Endothelial cell of umbilical vein (primary cell): ENCODE measurements at regions not wholly inside any gene's neighbourhood (a gene's known extent, or its start where the extent isn't known, plus 50 kb on each side); places are given as distances from the start of the nearest gene placed in this dataset.

Experiments used
- BruUV-seq: library from RNA; stranded (reverse); fragments of 400-500 nt; replicated peaks from 2 replicates; lab custom pipeline; 2021; lab: Mats Ljungman, UMichigan
- CTCF ChIA-PET: fragments of 300-600, 350-600 bp; sonication (Branson Sonifier 250); formaldehyde crosslinking; loops from one replicate; lab custom pipeline; 2021; ENCODE audit warnings: antibody characterized with exemption, inconsistent platforms; lab: Charles Lee
- POLR2A ChIA-PET: fragments of 300-600, 350-600 bp; sonication (Branson Sonifier 250); formaldehyde crosslinking; loops from one replicate; lab custom pipeline; 2021; ENCODE audit warnings: antibody characterized with exemption, inconsistent platforms; lab: Charles Lee
- DNase-seq: peaks from one replicate; pipeline ENCODE4 v3.0.0-alpha.2; 2011; ENCODE audit warnings: low read depth, low spot score
- FAIRE-seq: peaks from 2 replicates; lab custom pipeline; 2011; peaks lifted over from hg19 to GRCh38; lab: Jason Lieb, UNC
- H2AFZ ChIP-seq: 2 replicates; pipeline ENCODE4 v1.6.0; 2012; ENCODE audit warnings: low read depth, low read length, control low read depth, inconsistent platforms
- H3K27ac ChIP-seq: 2 replicates; pipeline ENCODE4 v1.5.1; 2011; ENCODE audit warnings: low read depth, mild to moderate bottlenecking, control low read depth, low read length, moderate library complexity; ENCODE audit not compliant: insufficient read depth
- H3K27me3 ChIP-seq, 2 experiments: 2 replicates each; pipeline versions ENCODE4 v1.6.0 to v1.6.1; 2011; ENCODE audit warnings: low read length in 2 of 2, mixed read lengths in 1 of 2; ENCODE audit not compliant: control insufficient read depth in 2 of 2, insufficient read depth in 2 of 2
- H3K36me3 ChIP-seq, 2 experiments: 2 replicates in 1 of 2; 3 replicates in 1 of 2; pipeline ENCODE4 v1.5.1; 2011; ENCODE audit warnings: low read length in 2 of 2, mild to moderate bottlenecking in 1 of 2, moderate library complexity in 1 of 2; ENCODE audit not compliant: control insufficient read depth in 2 of 2, insufficient read depth in 2 of 2; ENCODE audit errors: extremely low read depth in 1 of 2
- H3K4me1 ChIP-seq: 3 replicates; pipeline ENCODE4 v1.5.1; 2011; ENCODE audit warnings: mild to moderate bottlenecking, low read length; ENCODE audit not compliant: control insufficient read depth, insufficient read depth; ENCODE audit errors: extremely low read depth
- H3K4me2 ChIP-seq: 2 replicates; pipeline ENCODE4 v1.6.1; 2011; ENCODE audit warnings: low read length, control low read depth, mixed read lengths; ENCODE audit not compliant: insufficient read depth
- H3K4me3 ChIP-seq, 3 experiments: fragments of 200-600 bp in 1 of 3; sonication (generic), shearing (Covaris generic) in 1 of 3; replicated peaks in 1 of 3; 2 replicates each; pipeline ENCODE4 v1.5.1; 2011 to 2016; ENCODE audit warnings: control low read depth in 3 of 3, low read length in 3 of 3, mild to moderate bottlenecking in 2 of 3, inconsistent platforms in 1 of 3, low read depth in 1 of 3, moderate library complexity in 1 of 3; ENCODE audit not compliant: insufficient read depth in 1 of 3
- H3K79me2 ChIP-seq: 2 replicates; pipeline ENCODE4 v1.6.0; 2012; ENCODE audit warnings: low read length, inconsistent platforms; ENCODE audit not compliant: control insufficient read depth, insufficient read depth
- H3K9ac ChIP-seq: replicated peaks from 2 replicates; pipeline ENCODE3; 2011; ENCODE audit warnings: low read length, control low read depth; ENCODE audit not compliant: insufficient read depth; ENCODE audit errors: extremely low read depth
- H3K9me1 ChIP-seq: replicated peaks from 3 replicates; pipeline ENCODE4 v1.6.0; 2011; ENCODE audit warnings: mild to moderate bottlenecking, low read length; ENCODE audit not compliant: control insufficient read depth, insufficient read depth; ENCODE audit errors: extremely low read depth
- H3K9me3 ChIP-seq: replicated peaks from 2 replicates; pipeline ENCODE4 v1.5.1; 2012; ENCODE audit warnings: low read length, inconsistent platforms; ENCODE audit not compliant: control insufficient read depth, insufficient read depth
- H4K20me1 ChIP-seq: replicated peaks from 2 replicates; pipeline ENCODE3; 2011; ENCODE audit warnings: mild to moderate bottlenecking, low read length; ENCODE audit not compliant: control insufficient read depth, insufficient read depth; ENCODE audit errors: extremely low read depth
- CTCF ChIP-seq, 2 donors: IDR thresholded peaks; 1 replicate in 1 of 2; 2 replicates in 1 of 2; pipeline ENCODE4 v1.5.1; 2011; ENCODE audit warnings: low read length in 2 of 2, mild to moderate bottlenecking in 2 of 2, moderate library complexity in 2 of 2, control low read depth in 1 of 2, inconsistent platforms in 1 of 2, low read depth in 1 of 2; ENCODE audit not compliant: insufficient read depth in 1 of 2; ENCODE audit errors: extremely low read depth in 1 of 2
- EZH2 ChIP-seq: IDR thresholded peaks from 2 replicates; pipeline ENCODE4 v1.6.1; 2012; ENCODE audit warnings: borderline replicate concordance, low read depth, mild to moderate bottlenecking, moderate library complexity, low read length, inconsistent platforms; ENCODE audit not compliant: severe bottlenecking
- FOS ChIP-seq: IDR thresholded peaks from 2 replicates; pipeline ENCODE4 v1.6.1; 2011; ENCODE audit warnings: mild to moderate bottlenecking, low read length, moderate library complexity, borderline replicate concordance; ENCODE audit not compliant: insufficient read depth
- GATA2 ChIP-seq: IDR thresholded peaks from 2 replicates; pipeline ENCODE4 v1.7.0; 2011; ENCODE audit warnings: low read depth, mild to moderate bottlenecking, moderate library complexity, mixed read lengths, low read length; ENCODE audit not compliant: insufficient read length, insufficient read depth
- JUN ChIP-seq: IDR thresholded peaks from 2 replicates; pipeline ENCODE4 v1.6.1; 2011; ENCODE audit warnings: borderline replicate concordance, low read depth; ENCODE audit not compliant: insufficient read length, insufficient read depth
- MYC ChIP-seq: IDR thresholded peaks from one replicate; pipeline ENCODE4 v1.6.1; 2011; ENCODE audit warnings: mild to moderate bottlenecking, low read depth, low read length
- POLR2A ChIP-seq: IDR thresholded peaks from 2 replicates; pipeline ENCODE4 v1.6.1; 2012; ENCODE audit warnings: low read depth, mild to moderate bottlenecking, control low read depth, low read length
- POLR2AphosphoS5 ChIP-seq: IDR thresholded peaks from 2 replicates; pipeline ENCODE4 v1.6.1; 2012; ENCODE audit warnings: low read depth, mild to moderate bottlenecking, control low read depth, low read length, moderate library complexity; ENCODE audit not compliant: insufficient read depth
- dilution Hi-C: fragments of 300-500 bp; cut with MboI; formaldehyde crosslinking; loops from one replicate; pipeline ENCODE4 v1.15.0; 2019; ENCODE audit warnings: low sequenced_read_pairs; ENCODE audit not compliant: extremely low pct_ligation_motif_present
- intact Hi-C: fragments of 100-400 bp; cut with micrococcal nuclease; formaldehyde crosslinking; loops from one replicate; pipeline ENCODE4 v1.10.0; 2022
- TF ChIP-seq, protein P1 (sequence below): IDR thresholded peaks from 2 replicates; pipeline ENCODE4 v1.6.1; 2011; ENCODE audit not compliant: insufficient read depth, insufficient read length

DNA sequence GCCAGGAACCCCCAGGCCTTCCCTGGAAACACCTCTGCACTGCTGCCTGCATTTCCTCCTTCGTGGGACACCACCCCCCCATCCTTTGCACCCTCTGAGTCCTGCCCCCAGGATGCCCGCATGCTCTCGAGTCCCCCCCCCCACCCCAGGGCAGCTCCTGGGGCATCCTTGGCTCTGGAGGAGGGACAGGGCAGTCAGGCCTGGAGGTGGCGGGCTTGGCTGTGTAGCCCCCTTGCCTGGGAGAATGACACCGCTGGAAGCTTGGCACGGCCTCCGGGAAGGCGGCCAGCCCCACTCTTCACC is 98.9 kb upstream of the GSE1 start:
- intact Hi-C loops: no loop called here
- H3K9me3 ChIP-seq: no peaks in the 10 kb centered on the region
- ChIA-PET POLR2A (no interaction called here), CTCF (no interaction called here)
- H3K36me3 ChIP-seq: no peaks in the 10 kb centered on the region
- H3K79me2 ChIP-seq: no peaks in the 10 kb centered on the region
- no peak overlapping the region for H3K9ac ChIP-seq
- TF ChIP-seq FOS: no peak
- FAIRE-seq: no peak
- no peaks in the 10 kb centered on the region for H3K4me1 ChIP-seq
- BruUV-seq: no TSS peak
- no peaks in the 10 kb centered on the region for H4K20me1 ChIP-seq
- no peak overlapping the region for H3K27ac ChIP-seq
- no peak overlapping the region for H3K4me3 ChIP-seq
- H3K27me3 ChIP-seq: no peaks in the 10 kb centered on the region
- DNase-seq: no peak
- H2AFZ ChIP-seq: no peak overlapping the region
- dilution Hi-C loops: no loop called here
- no peak overlapping the region for H3K4me2 ChIP-seq
- no peaks in the 10 kb centered on the region for H3K9me1 ChIP-seq

DNA sequence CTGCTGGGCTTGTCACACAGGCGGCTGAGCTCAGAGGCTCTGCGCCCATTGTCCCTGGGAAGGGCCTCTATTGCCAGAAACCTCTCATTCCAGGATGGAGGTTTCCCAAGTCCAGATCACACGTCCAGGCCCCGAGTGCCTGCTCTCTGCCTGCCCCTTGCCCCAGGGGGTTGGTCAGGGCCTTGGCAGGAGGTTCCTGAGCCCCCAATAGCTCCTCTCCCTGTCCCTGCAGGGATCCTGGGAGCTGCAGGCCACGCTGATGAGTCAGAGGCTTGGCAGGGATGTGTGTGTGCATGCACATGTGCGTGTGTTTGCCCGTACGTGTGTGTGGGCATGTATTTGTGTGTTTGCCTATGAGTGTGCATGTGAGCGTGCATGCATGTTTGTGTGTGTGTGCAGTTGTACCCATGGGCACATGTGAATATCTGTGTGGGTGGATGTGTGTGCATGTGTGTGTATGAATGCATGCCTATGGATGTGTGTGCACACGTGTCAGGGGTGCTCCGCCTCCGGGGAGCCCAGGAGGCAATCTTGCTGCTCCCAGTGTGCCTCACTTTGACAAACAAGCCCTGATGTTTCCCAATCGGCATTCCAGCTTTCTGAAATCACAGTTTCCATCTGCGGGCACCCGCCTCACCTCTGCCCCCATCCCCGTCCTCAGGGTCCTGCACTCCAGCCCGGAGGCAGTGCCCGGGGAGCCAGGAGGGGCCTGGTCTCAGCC is 98.4 kb upstream of the GSE1 start:
- Histone ChIP-seq H3K27ac (no peak overlapping the region), H3K79me2 (no peaks in the 10 kb centered on the region), H3K9me1 (no peaks in the 10 kb centered on the region), H3K27me3 (no peaks in the 10 kb centered on the region), H3K4me3 (no peak overlapping the region), H3K9me3 (no peaks in the 10 kb centered on the region), H3K4me1 (no peaks in the 10 kb centered on the region), H3K4me2 (no peak overlapping the region), H2AFZ (no peak overlapping the region), H4K20me1 (no peaks in the 10 kb centered on the region), H3K36me3 (no peaks in the 10 kb centered on the region), H3K9ac (no peak overlapping the region)
- POLR2A ChIA-PET: no interaction called here
- intact Hi-C loops (no loop called here), dilution Hi-C loops (no loop called here)
- FAIRE-seq: no peak
- TF ChIP-seq MYC (no peak), GATA2 (no peak), FOS (no peak), POLR2AphosphoS5 (no peak), EZH2 (no peak), CTCF (IDR thresholded peaks at IDR 0.05; ENCODE audit: extremely low read depth in 1 of 2, insufficient read depth in 1 of 2, low read depth in 1 of 2, low read length in 2 of 2) (no peak), JUN (no peak), POLR2A (no peak)
- TF ChIP-seq, protein P1, sequence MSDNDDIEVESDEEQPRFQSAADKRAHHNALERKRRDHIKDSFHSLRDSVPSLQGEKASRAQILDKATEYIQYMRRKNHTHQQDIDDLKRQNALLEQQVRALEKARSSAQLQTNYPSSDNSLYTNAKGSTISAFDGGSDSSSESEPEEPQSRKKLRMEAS: no peak
- CTCF ChIA-PET: no interaction called here
- DNase-seq: no peak
- no TSS peak for BruUV-seq
